HL-60 (cell line): ENCODE measurements at regions not wholly inside any gene's neighbourhood (a gene's known extent, or its start where the extent isn't known, plus 50 kb on each side); places are given as distances from the start of the nearest gene placed in this dataset.

Experiments
- DNase-seq, 2 experiments: peaks; one replicate each; pipeline ENCODE4 v3.0.0-alpha.2; 2010 to 2020; ENCODE audit warnings: low read depth in 1 of 2, low spot score in 1 of 2
- H3K27ac ChIP-seq: fragments of 250-450 bp; sonication (Bioruptor Pico); replicated peaks from 2 replicates; pipeline ENCODE4 v1.5.1; 2020; ENCODE audit warnings: mild to moderate bottlenecking, moderate library complexity
- H3K27me3 ChIP-seq: fragments of 250-450 bp; sonication (Bioruptor Pico); 2 replicates; pipeline ENCODE4 v1.5.1; 2021; ENCODE audit warnings: mild to moderate bottlenecking, moderate library complexity; ENCODE audit not compliant: insufficient read depth, poor library complexity, severe bottlenecking
- H3K4me3 ChIP-seq: replicated peaks from 2 replicates; pipeline ENCODE4 v1.5.1; 2011; ENCODE audit warnings: mild to moderate bottlenecking, control low read depth, low read length; ENCODE audit not compliant: insufficient read depth
- CTCF ChIP-seq: IDR thresholded peaks from one replicate; pipeline ENCODE4 v1.5.1; 2011; ENCODE audit warnings: low read length, control low read depth, inconsistent platforms; ENCODE audit not compliant: insufficient read depth
- GABPA ChIP-seq: IDR thresholded peaks from 2 replicates; pipeline ENCODE4 v1.6.1; 2012; ENCODE audit warnings: low read depth
- POLR2AphosphoS5 ChIP-seq: IDR thresholded peaks from 2 replicates; pipeline ENCODE4 v1.6.1; 2012; ENCODE audit warnings: low read depth
- SPI1 ChIP-seq: IDR thresholded peaks from 2 replicates; pipeline ENCODE4 v1.6.1; 2012; ENCODE audit warnings: low read depth, mild to moderate bottlenecking, borderline replicate concordance
- TF ChIP-seq, protein P1 (sequence below): IDR thresholded peaks from 2 replicates; pipeline ENCODE4 v1.6.1; 2012; ENCODE audit warnings: low read depth; ENCODE audit not compliant: insufficient replicate concordance

GRCh38 chr7:136179154-136179553 lies 202.0 kb upstream of the MTPN start:
- DNase-seq: no peak
- Histone ChIP-seq H3K27ac (no peak overlapping the region), H3K4me3 (no peak overlapping the region), H3K27me3 (no peaks in the 10 kb centered on the region)
- no peak for TF ChIP-seq CTCF
- no peak for TF ChIP-seq POLR2AphosphoS5
- no peak for TF ChIP-seq SPI1
- TF ChIP-seq, protein P1, sequence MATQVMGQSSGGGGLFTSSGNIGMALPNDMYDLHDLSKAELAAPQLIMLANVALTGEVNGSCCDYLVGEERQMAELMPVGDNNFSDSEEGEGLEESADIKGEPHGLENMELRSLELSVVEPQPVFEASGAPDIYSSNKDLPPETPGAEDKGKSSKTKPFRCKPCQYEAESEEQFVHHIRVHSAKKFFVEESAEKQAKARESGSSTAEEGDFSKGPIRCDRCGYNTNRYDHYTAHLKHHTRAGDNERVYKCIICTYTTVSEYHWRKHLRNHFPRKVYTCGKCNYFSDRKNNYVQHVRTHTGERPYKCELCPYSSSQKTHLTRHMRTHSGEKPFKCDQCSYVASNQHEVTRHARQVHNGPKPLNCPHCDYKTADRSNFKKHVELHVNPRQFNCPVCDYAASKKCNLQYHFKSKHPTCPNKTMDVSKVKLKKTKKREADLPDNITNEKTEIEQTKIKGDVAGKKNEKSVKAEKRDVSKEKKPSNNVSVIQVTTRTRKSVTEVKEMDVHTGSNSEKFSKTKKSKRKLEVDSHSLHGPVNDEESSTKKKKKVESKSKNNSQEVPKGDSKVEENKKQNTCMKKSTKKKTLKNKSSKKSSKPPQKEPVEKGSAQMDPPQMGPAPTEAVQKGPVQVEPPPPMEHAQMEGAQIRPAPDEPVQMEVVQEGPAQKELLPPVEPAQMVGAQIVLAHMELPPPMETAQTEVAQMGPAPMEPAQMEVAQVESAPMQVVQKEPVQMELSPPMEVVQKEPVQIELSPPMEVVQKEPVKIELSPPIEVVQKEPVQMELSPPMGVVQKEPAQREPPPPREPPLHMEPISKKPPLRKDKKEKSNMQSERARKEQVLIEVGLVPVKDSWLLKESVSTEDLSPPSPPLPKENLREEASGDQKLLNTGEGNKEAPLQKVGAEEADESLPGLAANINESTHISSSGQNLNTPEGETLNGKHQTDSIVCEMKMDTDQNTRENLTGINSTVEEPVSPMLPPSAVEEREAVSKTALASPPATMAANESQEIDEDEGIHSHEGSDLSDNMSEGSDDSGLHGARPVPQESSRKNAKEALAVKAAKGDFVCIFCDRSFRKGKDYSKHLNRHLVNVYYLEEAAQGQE: no peak
- TF ChIP-seq GABPA: no peak

- H3K27me3 ChIP-seq: no peaks in the 10 kb centered on the region
- no peak for DNase-seq
- H3K27ac ChIP-seq: no peak overlapping the region
- no peak overlapping the region for H3K4me3 ChIP-seq
- no peak for TF ChIP-seq CTCF
- 0 out of 2 replicates have a peak, but pooled peaks have one; percentile 27 for TF ChIP-seq SPI1
Measured at GRCh38 chr7:136174477-136175125, 197.4 kb upstream of the MTPN start.

DNA sequence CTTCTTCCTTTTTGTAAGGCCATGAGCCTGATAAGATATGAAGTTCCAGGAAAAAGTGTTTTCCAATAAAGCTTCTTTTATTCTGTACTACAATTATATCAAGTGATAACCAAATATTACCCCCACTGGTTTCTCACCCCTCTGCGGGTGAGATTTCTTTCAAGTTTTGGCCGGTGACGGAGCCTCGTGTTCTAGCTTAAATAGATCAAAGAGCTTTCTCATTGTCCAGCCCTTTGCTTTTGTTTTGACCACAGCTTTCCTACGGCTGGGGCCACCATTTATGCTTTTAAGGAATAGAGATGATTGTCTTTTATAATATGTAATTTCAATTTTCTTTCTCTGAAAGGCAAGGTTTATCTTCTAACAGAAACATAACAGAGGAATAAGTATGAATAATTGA lies 196.7 kb upstream of the MTPN start:
- Histone ChIP-seq H3K27ac (no peak overlapping the region), H3K27me3 (no peaks in the 10 kb centered on the region), H3K4me3 (no peak overlapping the region)
- no peak for DNase-seq
- no peak for TF ChIP-seq CTCF
- TF ChIP-seq GABPA: no peak
- TF ChIP-seq SPI1: no peak
- TF ChIP-seq POLR2AphosphoS5: no peak

GRCh38 chr7:136171233-136171632 lies 194.1 kb upstream of the MTPN start:
- no peaks in the 10 kb centered on the region for H3K27me3 ChIP-seq
- no peak overlapping the region for H3K27ac ChIP-seq
- TF ChIP-seq SPI1 (no peak), GABPA (no peak), POLR2AphosphoS5 (no peak), CTCF (no peak)
- TF ChIP-seq, protein P1: no peak
- no peak overlapping the region for H3K4me3 ChIP-seq
- no peak for DNase-seq
